ENCODE measurements at regions not wholly inside any gene's neighbourhood (a gene's known extent, or its start where the extent isn't known, plus 50 kb on each side); places are given as distances from the start of the nearest gene placed in this dataset.

GRCh38 chr1:204736836-204737235 lies 51.3 kb upstream of the LRRN2 start:
- no peaks in the 10 kb centered on the region; the same call in 1 of the 2 replicates for H3K9me3 ChIP-seq (ENCODE audit: control insufficient read depth, insufficient read depth, low read length)
- no peaks in the 10 kb centered on the region for H3K36me3 ChIP-seq (ENCODE audit: insufficient read depth, low read length)
- H3K9ac ChIP-seq (ENCODE audit: low read depth, low read length): no peak overlapping the region
- no peaks in the 10 kb centered on the region for H3K4me1 ChIP-seq (ENCODE audit: insufficient read depth, low read length)

- H3K9me3 ChIP-seq (ENCODE audit: control insufficient read depth, insufficient read depth, low read length): no peaks in the 10 kb centered on the region; the same call in 1 of the 2 replicates
- H3K36me3 ChIP-seq (ENCODE audit: insufficient read depth, low read length): no peaks in the 10 kb centered on the region
- H3K9ac ChIP-seq (ENCODE audit: low read depth, low read length): no peak overlapping the region
- no peaks in the 10 kb centered on the region for H3K4me1 ChIP-seq (ENCODE audit: insufficient read depth, low read length)
These were observed 53.0 kb upstream of the LRRN2 start for GRCh38 chr1:204738506-204738905.

- no peaks in the 10 kb centered on the region for H3K36me3 ChIP-seq (ENCODE audit: insufficient read depth, low read length)
- no peaks in the 10 kb centered on the region; the same call in 1 of the 2 replicates for H3K9me3 ChIP-seq (ENCODE audit: control insufficient read depth, insufficient read depth, low read length)
- no peak overlapping the region for H3K9ac ChIP-seq (ENCODE audit: low read depth, low read length)
- no peaks in the 10 kb centered on the region for H3K4me1 ChIP-seq (ENCODE audit: insufficient read depth, low read length)
These were observed 54.8 kb upstream of the LRRN2 start for GRCh38 chr1:204740354-204740753.

- H3K4me1 ChIP-seq (ENCODE audit: insufficient read depth, low read length): no peaks in the 10 kb centered on the region
- no peak overlapping the region for H3K9ac ChIP-seq (ENCODE audit: low read depth, low read length)
- H3K36me3 ChIP-seq (ENCODE audit: insufficient read depth, low read length): no peaks in the 10 kb centered on the region
- H3K9me3 ChIP-seq (ENCODE audit: control insufficient read depth, insufficient read depth, low read length): no peaks in the 10 kb centered on the region; the same call in 1 of the 2 replicates
These were observed 55.9 kb upstream of the LRRN2 start for GRCh38 chr1:204741440-204741839.

GRCh38 chr1:204742676-204743251 lies 57.2 kb upstream of the LRRN2 start:
- H3K36me3 ChIP-seq (ENCODE audit: insufficient read depth, low read length): no peaks in the 10 kb centered on the region

GRCh38 chr1:204744107-204744779 lies 58.7 kb upstream of the LRRN2 start:
- no peaks in the 10 kb centered on the region for H3K4me1 ChIP-seq (ENCODE audit: insufficient read depth, low read length)

More at GRCh38 chr1:204742676-204743251, 57.2 kb upstream of the LRRN2 start:
- H3K4me1 ChIP-seq (ENCODE audit: insufficient read depth, low read length): no peaks in the 10 kb centered on the region
- no peak overlapping the region for H3K9ac ChIP-seq (ENCODE audit: low read depth, low read length)
- H3K9me3 ChIP-seq (ENCODE audit: control insufficient read depth, insufficient read depth, low read length): no peaks in the 10 kb centered on the region; the same call in 1 of the 2 replicates

GRCh38 chr1:204746838-204747442 lies 61.4 kb upstream of the LRRN2 start:
- H3K36me3 ChIP-seq (ENCODE audit: insufficient read depth, low read length): no peaks in the 10 kb centered on the region
- no peaks in the 10 kb centered on the region for H3K9me3 ChIP-seq (ENCODE audit: control insufficient read depth, insufficient read depth, low read length)
- no peak overlapping the region for H3K9ac ChIP-seq (ENCODE audit: low read depth, low read length)
- peaks cover 4% of the 10 kb centered on the region; the same call in 1 of the 2 replicates for H3K4me1 ChIP-seq (ENCODE audit: insufficient read depth, low read length)

More at GRCh38 chr1:204744107-204744779, 58.7 kb upstream of the LRRN2 start:
- no peaks in the 10 kb centered on the region for H3K9me3 ChIP-seq (ENCODE audit: control insufficient read depth, insufficient read depth, low read length)
- no peaks in the 10 kb centered on the region for H3K36me3 ChIP-seq (ENCODE audit: insufficient read depth, low read length)
- H3K9ac ChIP-seq (ENCODE audit: low read depth, low read length): no peak overlapping the region

GRCh38 chr1:204751480-204751879 lies 65.9 kb upstream of the LRRN2 start:
- Histone ChIP-seq H3K9me3 (ENCODE audit: control insufficient read depth, insufficient read depth, low read length) (no peaks in the 10 kb centered on the region), H3K9ac (ENCODE audit: low read depth, low read length) (peak overlapping the region; percentile 38; the same call in 1 of the 2 replicates), H3K4me1 (ENCODE audit: insufficient read depth, low read length) (peaks cover 4% of the 10 kb centered on the region; the same call in 1 of the 2 replicates), H3K36me3 (ENCODE audit: insufficient read depth, low read length) (no peaks in the 10 kb centered on the region)

GRCh38 chr1:204751883-204752687 lies 66.5 kb upstream of the LRRN2 start:
- peak overlapping the region; percentile 38; the same call in 1 of the 2 replicates for H3K9ac ChIP-seq (ENCODE audit: low read depth, low read length)
- no peaks in the 10 kb centered on the region for H3K9me3 ChIP-seq (ENCODE audit: control insufficient read depth, insufficient read depth, low read length)
- H3K4me1 ChIP-seq (ENCODE audit: insufficient read depth, low read length): peaks cover 4% of the 10 kb centered on the region; the same call in 1 of the 2 replicates
- H3K36me3 ChIP-seq (ENCODE audit: insufficient read depth, low read length): no peaks in the 10 kb centered on the region

GRCh38 chr1:204752688-204753040 lies 67.1 kb upstream of the LRRN2 start:
- Histone ChIP-seq H3K9ac (ENCODE audit: low read depth, low read length) (no peak overlapping the region), H3K9me3 (ENCODE audit: control insufficient read depth, insufficient read depth, low read length) (no peaks in the 10 kb centered on the region), H3K36me3 (ENCODE audit: insufficient read depth, low read length) (no peaks in the 10 kb centered on the region), H3K4me1 (ENCODE audit: insufficient read depth, low read length) (peaks cover 4% of the 10 kb centered on the region; the same call in 1 of the 2 replicates)

- no peaks in the 10 kb centered on the region for H3K9me3 ChIP-seq (ENCODE audit: control insufficient read depth, insufficient read depth, low read length)
- H3K4me1 ChIP-seq (ENCODE audit: insufficient read depth, low read length): peaks cover 4% of the 10 kb centered on the region; the same call in 1 of the 2 replicates
- H3K36me3 ChIP-seq (ENCODE audit: insufficient read depth, low read length): no peaks in the 10 kb centered on the region
- no peak overlapping the region for H3K9ac ChIP-seq (ENCODE audit: low read depth, low read length)
These were observed 69.3 kb upstream of the LRRN2 start for GRCh38 chr1:204754821-204755220.

- no peaks in the 10 kb centered on the region for H3K9me3 ChIP-seq (ENCODE audit: control insufficient read depth, insufficient read depth, low read length)
- no peaks in the 10 kb centered on the region for H3K4me1 ChIP-seq (ENCODE audit: insufficient read depth, low read length)
- no peaks in the 10 kb centered on the region for H3K36me3 ChIP-seq (ENCODE audit: insufficient read depth, low read length)
- no peak overlapping the region for H3K9ac ChIP-seq (ENCODE audit: low read depth, low read length)
These were observed 70.8 kb upstream of the LRRN2 start for GRCh38 chr1:204756349-204756748.

- Histone ChIP-seq H3K9ac (ENCODE audit: low read depth, low read length) (no peak overlapping the region), H3K4me1 (ENCODE audit: insufficient read depth, low read length) (no peaks in the 10 kb centered on the region), H3K36me3 (ENCODE audit: insufficient read depth, low read length) (no peaks in the 10 kb centered on the region), H3K9me3 (ENCODE audit: control insufficient read depth, insufficient read depth, low read length) (no peaks in the 10 kb centered on the region)
These were observed 71.3 kb upstream of the LRRN2 start for GRCh38 chr1:204756811-204757210.

GRCh38 chr1:204758601-204759000 lies 73.1 kb upstream of the LRRN2 start:
- peaks cover 4% of the 10 kb centered on the region; the same call in 1 of the 2 replicates for H3K4me1 ChIP-seq (ENCODE audit: insufficient read depth, low read length)
- no peaks in the 10 kb centered on the region for H3K36me3 ChIP-seq (ENCODE audit: insufficient read depth, low read length)
- no peak overlapping the region for H3K9ac ChIP-seq (ENCODE audit: low read depth, low read length)
- no peaks in the 10 kb centered on the region for H3K9me3 ChIP-seq (ENCODE audit: control insufficient read depth, insufficient read depth, low read length)
